ENCODE measurements at regions not wholly inside any gene's neighbourhood (a gene's known extent, or its start where the extent isn't known, plus 50 kb on each side); places are given as distances from the start of the nearest gene placed in this dataset.

GRCh38 chr6:81643156-81643555, 109.3 kb downstream of the TENT5A start:
- no peak for DNase-seq
- Mint-ChIP-seq H3K27me3 (no peaks in the 10 kb centered on the region), H3K4me1 (no peaks in the 10 kb centered on the region), H3K27ac (no peak overlapping the region), H3K4me3 (no peak overlapping the region), H3K9me3 (no peaks in the 10 kb centered on the region), H3K36me3 (no peaks in the 10 kb centered on the region)
- POLR2A ChIA-PET: no interaction called here
- no peak for ATAC-seq (ENCODE audit: low read depth)

- no peak for DNase-seq
- H3K4me1 Mint-ChIP-seq: no peaks in the 10 kb centered on the region
- H3K27me3 Mint-ChIP-seq: no peaks in the 10 kb centered on the region
- H3K4me3 Mint-ChIP-seq: no peak overlapping the region
- no peak overlapping the region for H3K27ac Mint-ChIP-seq
- no peak for ATAC-seq (ENCODE audit: low read depth)
- POLR2A ChIA-PET: no interaction called here
- H3K9me3 Mint-ChIP-seq: no peaks in the 10 kb centered on the region
- H3K36me3 Mint-ChIP-seq: no peaks in the 10 kb centered on the region
Measured at GRCh38 chr6:81640891-81641290, 111.6 kb downstream of the TENT5A start.

GRCh38 chr6:81640126-81640525, 112.4 kb downstream of the TENT5A start:
- Mint-ChIP-seq H3K4me3 (no peak overlapping the region), H3K27ac (no peak overlapping the region), H3K9me3 (no peaks in the 10 kb centered on the region), H3K4me1 (no peaks in the 10 kb centered on the region), H3K27me3 (no peaks in the 10 kb centered on the region), H3K36me3 (no peaks in the 10 kb centered on the region)
- DNase-seq: no peak
- POLR2A ChIA-PET: no interaction called here
- ATAC-seq (ENCODE audit: low read depth): no peak

- POLR2A ChIA-PET: no interaction called here
- H3K4me3 Mint-ChIP-seq: no peak overlapping the region
- no peaks in the 10 kb centered on the region for H3K9me3 Mint-ChIP-seq
- ATAC-seq (ENCODE audit: low read depth): no peak
- no peak for DNase-seq
- H3K36me3 Mint-ChIP-seq: no peaks in the 10 kb centered on the region
- H3K27ac Mint-ChIP-seq: no peak overlapping the region
- H3K4me1 Mint-ChIP-seq: no peaks in the 10 kb centered on the region
- H3K27me3 Mint-ChIP-seq: no peaks in the 10 kb centered on the region
Measured at GRCh38 chr6:81638366-81638765, 114.1 kb downstream of the TENT5A start.

- no peak for DNase-seq
- Mint-ChIP-seq H3K36me3 (no peaks in the 10 kb centered on the region), H3K27me3 (no peaks in the 10 kb centered on the region), H3K9me3 (peaks cover 2% of the 10 kb centered on the region), H3K27ac (no peak overlapping the region), H3K4me1 (no peaks in the 10 kb centered on the region), H3K4me3 (no peak overlapping the region)
- ATAC-seq (ENCODE audit: low read depth): no peak
- POLR2A ChIA-PET: no interaction called here
Measured at GRCh38 chr6:81636930-81637568, 115.4 kb downstream of the TENT5A start.

- DNase-seq (no peak), ATAC-seq (ENCODE audit: low read depth) (no peak)
- H3K27me3 Mint-ChIP-seq: no peaks in the 10 kb centered on the region
- peaks cover 6% of the 10 kb centered on the region for H3K9me3 Mint-ChIP-seq
- H3K27ac Mint-ChIP-seq: no peak overlapping the region
- H3K36me3 Mint-ChIP-seq: no peaks in the 10 kb centered on the region
- no peak overlapping the region for H3K4me3 Mint-ChIP-seq
- H3K4me1 Mint-ChIP-seq: no peaks in the 10 kb centered on the region
- POLR2A ChIA-PET: no interaction called here
Measured at GRCh38 chr6:81634155-81634880, 118.2 kb downstream of the TENT5A start.

GRCh38 chr6:81633391-81633790, 119.1 kb downstream of the TENT5A start:
- POLR2A ChIA-PET: no interaction called here
- H3K36me3 Mint-ChIP-seq: no peaks in the 10 kb centered on the region
- no peak for DNase-seq

GRCh38 chr6:81630719-81631118, 121.8 kb downstream of the TENT5A start:
- no peak overlapping the region for H3K4me3 Mint-ChIP-seq

More at GRCh38 chr6:81633391-81633790, 119.1 kb downstream of the TENT5A start:
- no peaks in the 10 kb centered on the region for H3K27me3 Mint-ChIP-seq
- no peaks in the 10 kb centered on the region for H3K4me1 Mint-ChIP-seq
- no peak for ATAC-seq (ENCODE audit: low read depth)
- peaks cover 6% of the 10 kb centered on the region for H3K9me3 Mint-ChIP-seq
- no peak overlapping the region for H3K4me3 Mint-ChIP-seq
- H3K27ac Mint-ChIP-seq: no peak overlapping the region

GRCh38 chr6:81625216-81625615, 127.3 kb downstream of the TENT5A start:
- Mint-ChIP-seq H3K4me3 (no peak overlapping the region), H3K4me1 (no peaks in the 10 kb centered on the region), H3K36me3 (no peaks in the 10 kb centered on the region), H3K27ac (no peak overlapping the region), H3K27me3 (no peaks in the 10 kb centered on the region), H3K9me3 (peaks cover 5% of the 10 kb centered on the region)
- DNase-seq (no peak), ATAC-seq (ENCODE audit: low read depth) (no peak)
- POLR2A ChIA-PET: no interaction called here

More at GRCh38 chr6:81630719-81631118, 121.8 kb downstream of the TENT5A start:
- Mint-ChIP-seq H3K27me3 (no peaks in the 10 kb centered on the region), H3K9me3 (peaks cover 6% of the 10 kb centered on the region), H3K4me1 (no peaks in the 10 kb centered on the region), H3K36me3 (no peaks in the 10 kb centered on the region), H3K27ac (no peak overlapping the region)
- ATAC-seq (ENCODE audit: low read depth) (no peak), DNase-seq (no peak)
- POLR2A ChIA-PET: no interaction called here

- H3K4me1 Mint-ChIP-seq: no peaks in the 10 kb centered on the region
- no peak for ATAC-seq (ENCODE audit: low read depth)
- H3K27ac Mint-ChIP-seq: no peak overlapping the region
- peaks cover 5% of the 10 kb centered on the region for H3K9me3 Mint-ChIP-seq
- POLR2A ChIA-PET: no interaction called here
- no peak overlapping the region for H3K4me3 Mint-ChIP-seq
- DNase-seq: no peak
- no peaks in the 10 kb centered on the region for H3K27me3 Mint-ChIP-seq
- no peaks in the 10 kb centered on the region for H3K36me3 Mint-ChIP-seq
Measured at GRCh38 chr6:81624453-81624852, 128.0 kb downstream of the TENT5A start.

GRCh38 chr6:81623106-81623759, 129.2 kb downstream of the TENT5A start:
- ATAC-seq (ENCODE audit: low read depth) (no peak), DNase-seq (no peak)
- no peaks in the 10 kb centered on the region for H3K4me1 Mint-ChIP-seq
- POLR2A ChIA-PET: no interaction called here
- peaks cover 5% of the 10 kb centered on the region for H3K9me3 Mint-ChIP-seq
- no peaks in the 10 kb centered on the region for H3K27me3 Mint-ChIP-seq
- no peak overlapping the region for H3K4me3 Mint-ChIP-seq
- no peaks in the 10 kb centered on the region for H3K36me3 Mint-ChIP-seq
- no peak overlapping the region for H3K27ac Mint-ChIP-seq

- POLR2A ChIA-PET: no interaction called here
- Mint-ChIP-seq H3K27me3 (no peaks in the 10 kb centered on the region), H3K27ac (no peak overlapping the region), H3K36me3 (no peaks in the 10 kb centered on the region), H3K9me3 (peaks cover 5% of the 10 kb centered on the region), H3K4me1 (no peaks in the 10 kb centered on the region), H3K4me3 (no peak overlapping the region)
- no peak for DNase-seq
- no peak for ATAC-seq (ENCODE audit: low read depth)
Measured at GRCh38 chr6:81621816-81622395, 130.6 kb downstream of the TENT5A start.

- DNase-seq: no peak
- H3K4me1 Mint-ChIP-seq: peaks cover 2% of the 10 kb centered on the region
Measured at GRCh38 chr6:81614292-81614691, 138.2 kb downstream of the TENT5A start.

GRCh38 chr6:81613606-81614005, 138.9 kb downstream of the TENT5A start:
- POLR2A ChIA-PET: no interaction called here
- ATAC-seq (ENCODE audit: low read depth): no peak
- Mint-ChIP-seq H3K27me3 (peaks cover 1% of the 10 kb centered on the region), H3K4me3 (no peak overlapping the region), H3K27ac (no peak overlapping the region), H3K36me3 (no peaks in the 10 kb centered on the region), H3K9me3 (no peaks in the 10 kb centered on the region), H3K4me1 (peaks cover 2% of the 10 kb centered on the region)
- no peak for DNase-seq

More at GRCh38 chr6:81614292-81614691, 138.2 kb downstream of the TENT5A start:
- Mint-ChIP-seq H3K4me3 (no peak overlapping the region), H3K27me3 (peaks cover 1% of the 10 kb centered on the region), H3K27ac (no peak overlapping the region), H3K36me3 (no peaks in the 10 kb centered on the region), H3K9me3 (no peaks in the 10 kb centered on the region)
- no peak for ATAC-seq (ENCODE audit: low read depth)
- POLR2A ChIA-PET: no interaction called here
